Naive thymus-derived CD4-positive, alpha-beta T cell (primary cell): ENCODE measurements at regions not wholly inside any gene's neighbourhood (a gene's known extent, or its start where the extent isn't known, plus 50 kb on each side); places are given as distances from the start of the nearest gene placed in this dataset.

Source experiments
- ATAC-seq: fragments of 150-1000 bp; cut with Tn5 transposase; 2 replicates; pipeline ENCODE4 v1.10.0; 2021; ENCODE audit warnings: mild to moderate bottlenecking, moderate library complexity
- CTCF ChIA-PET: fragments of 350-600 bp; sonication (Branson Sonifier 250); formaldehyde crosslinking; loops from one replicate; lab custom pipeline; 2021; ENCODE audit warnings: antibody characterized with exemption; lab: Charles Lee
- POLR2A ChIA-PET: fragments of 350-600 bp; sonication (Branson Sonifier 250); formaldehyde crosslinking; loops from one replicate; lab custom pipeline; 2021; ENCODE audit warnings: antibody characterized with exemption, inconsistent platforms; lab: Charles Lee
- DNase-seq, 9 donors: peaks; one replicate each; pipeline versions ENCODE4 v3.0.0 to v3.0.0-alpha.2; 2020 to 2022; ENCODE audit warnings: mixed read lengths in 1 of 9
- H3K27ac ChIP-seq: one replicate; pipeline ENCODE4 v1.7.0; 2013; ENCODE audit warnings: mild to moderate bottlenecking, low read depth, low read length, moderate library complexity
- H3K27me3 ChIP-seq, 2 donors: one replicate each; pipeline ENCODE4 v1.7.0; 2013; ENCODE audit warnings: low read length in 2 of 2, mild to moderate bottlenecking in 2 of 2, moderate library complexity in 2 of 2; ENCODE audit not compliant: control insufficient read depth in 2 of 2, insufficient read depth in 2 of 2
- H3K36me3 ChIP-seq, 3 experiments: 1 replicate in 2 of 3; 2 replicates in 1 of 3; pipeline ENCODE4 v1.7.0; 2013; ENCODE audit warnings: low read length in 3 of 3, mild to moderate bottlenecking in 3 of 3, moderate library complexity in 1 of 3; ENCODE audit not compliant: insufficient read depth in 3 of 3, control insufficient read depth in 2 of 3
- H3K4me1 ChIP-seq, 2 donors: one replicate each; pipeline ENCODE4 v1.7.0; 2013; ENCODE audit warnings: low read length in 2 of 2, mild to moderate bottlenecking in 2 of 2, moderate library complexity in 1 of 2; ENCODE audit not compliant: control insufficient read depth in 2 of 2, insufficient read depth in 2 of 2
- H3K4me3 ChIP-seq: 2 replicates; pipeline ENCODE4 v1.7.0; 2013; ENCODE audit warnings: mild to moderate bottlenecking, low read length
- H3K9me3 ChIP-seq, 3 experiments: 1 replicate in 2 of 3; 2 replicates in 1 of 3; pipeline ENCODE4 v1.7.0; 2013; ENCODE audit warnings: low read length in 3 of 3; ENCODE audit not compliant: control insufficient read depth in 2 of 3
- H3K27ac Mint-ChIP-seq, 9 donors: one replicate each; pipeline ENCODE4 v1.8.0; 2020 to 2022; ENCODE audit warnings: mixed read lengths in 9 of 9, mild to moderate bottlenecking in 8 of 9, moderate library complexity in 5 of 9, inconsistent platforms in 2 of 9
- H3K27me3 Mint-ChIP-seq, 5 donors: one replicate each; pipeline ENCODE4 v1.8.0; 2021 to 2022; ENCODE audit warnings: mixed read lengths in 5 of 5, mild to moderate bottlenecking in 1 of 5
- H3K36me3 Mint-ChIP-seq, 5 donors: one replicate each; pipeline ENCODE4 v1.8.0; 2020 to 2022; ENCODE audit warnings: mixed read lengths in 5 of 5, mild to moderate bottlenecking in 3 of 5, inconsistent platforms in 1 of 5
- H3K4me1 Mint-ChIP-seq, 7 donors: one replicate each; pipeline ENCODE4 v1.8.0; 2020 to 2022; ENCODE audit warnings: mixed read lengths in 7 of 7, mild to moderate bottlenecking in 3 of 7, inconsistent platforms in 1 of 7
- H3K4me3 Mint-ChIP-seq, 10 donors: one replicate each; pipeline ENCODE4 v1.8.0; 2020 to 2022; ENCODE audit warnings: mild to moderate bottlenecking in 10 of 10, mixed read lengths in 10 of 10, moderate library complexity in 6 of 10, inconsistent platforms in 2 of 10
- H3K9me3 Mint-ChIP-seq, 11 donors: one replicate each; pipeline ENCODE4 v1.8.0; 2020 to 2022; ENCODE audit warnings: mixed read lengths in 11 of 11, mild to moderate bottlenecking in 4 of 11, inconsistent platforms in 1 of 11, moderate library complexity in 1 of 11
- intact Hi-C, 2 donors: fragments of 100-400 bp; cut with micrococcal nuclease; formaldehyde crosslinking; loops; one replicate each; pipeline ENCODE4 v1.15.1; 2023

DNA sequence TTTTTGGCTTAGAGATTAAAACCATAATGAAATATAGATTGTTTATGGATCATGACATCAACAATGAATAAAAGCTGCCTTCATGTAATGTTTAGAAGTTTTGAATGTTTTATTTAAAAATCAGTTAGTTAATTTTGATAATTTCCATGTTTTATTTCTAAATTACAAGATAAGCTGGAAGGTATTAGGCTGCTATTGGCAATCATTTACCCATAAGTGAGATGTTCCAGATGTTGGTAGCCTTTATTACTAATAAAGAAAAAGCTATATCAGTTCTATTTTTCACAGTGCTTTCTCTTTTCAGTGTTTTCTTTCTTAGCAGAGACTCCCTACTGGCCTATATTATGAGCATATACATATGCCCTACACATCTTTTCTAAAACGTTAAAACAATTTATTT lies 347.0 kb downstream of the CSNK1G3 start:
- H3K36me3 Mint-ChIP-seq, result no peaks in the 10 kb centered on the region
- Histone ChIP-seq H3K9me3 (no peaks in the 10 kb centered on the region), H3K27ac (no peak overlapping the region), H3K4me1 (no peaks in the 10 kb centered on the region), H3K27me3 (no peaks in the 10 kb centered on the region), H3K36me3 (no peaks in the 10 kb centered on the region), H3K4me3 (no peak overlapping the region)
- no peaks in the 10 kb centered on the region for H3K4me1 Mint-ChIP-seq
- DNase-seq (no peak), ATAC-seq (no peak)
- intact Hi-C loops, result no loop called here
- H3K9me3 Mint-ChIP-seq, result peaks cover 0 to 10% (median 0%) of the 10 kb centered on the region in 11 donors
- H3K4me3 Mint-ChIP-seq, result no peak overlapping the region
- ChIA-PET CTCF (no interaction called here), POLR2A (no interaction called here)
- H3K27ac Mint-ChIP-seq, result no peak overlapping the region
- H3K27me3 Mint-ChIP-seq, result no peaks in the 10 kb centered on the region

DNA sequence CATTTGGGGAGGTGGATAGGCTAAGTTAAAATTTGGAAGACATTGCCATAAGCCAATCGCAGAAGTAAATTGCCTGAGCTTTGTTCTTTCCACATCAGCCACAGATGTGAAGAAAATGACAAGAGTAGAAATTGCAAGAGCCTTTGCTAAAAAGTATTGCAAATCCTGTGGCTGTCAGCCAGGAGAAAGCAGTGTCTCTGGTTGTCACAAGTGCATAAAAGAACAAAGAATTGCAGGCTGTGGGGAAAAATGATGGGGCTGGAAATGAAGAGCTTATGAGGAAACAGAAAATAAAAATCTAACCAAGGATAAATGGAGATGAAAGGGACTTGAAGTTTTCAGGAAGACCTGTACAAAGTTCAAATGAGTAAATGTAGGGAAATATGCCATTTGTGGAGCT lies 344.8 kb downstream of the CSNK1G3 start:
- H3K27ac Mint-ChIP-seq, result no peak overlapping the region
- CTCF ChIA-PET, result no interaction called here
- H3K27ac ChIP-seq, result no peak overlapping the region
- peaks cover 0 to 10% (median 0%) of the 10 kb centered on the region in 11 donors for H3K9me3 Mint-ChIP-seq
- H3K27me3 Mint-ChIP-seq, result no peaks in the 10 kb centered on the region
- no peak overlapping the region for H3K4me3 ChIP-seq
- no peak overlapping the region for H3K4me3 Mint-ChIP-seq
- no peaks in the 10 kb centered on the region for H3K4me1 Mint-ChIP-seq
- H3K9me3 ChIP-seq, result no peaks in the 10 kb centered on the region
- DNase-seq (no peak), ATAC-seq (no peak)
- H3K36me3 ChIP-seq, result no peaks in the 10 kb centered on the region
- intact Hi-C loops, result no loop called here
- POLR2A ChIA-PET, result no interaction called here
- no peaks in the 10 kb centered on the region for H3K4me1 ChIP-seq
- H3K27me3 ChIP-seq, result no peaks in the 10 kb centered on the region
- no peaks in the 10 kb centered on the region for H3K36me3 Mint-ChIP-seq

DNA sequence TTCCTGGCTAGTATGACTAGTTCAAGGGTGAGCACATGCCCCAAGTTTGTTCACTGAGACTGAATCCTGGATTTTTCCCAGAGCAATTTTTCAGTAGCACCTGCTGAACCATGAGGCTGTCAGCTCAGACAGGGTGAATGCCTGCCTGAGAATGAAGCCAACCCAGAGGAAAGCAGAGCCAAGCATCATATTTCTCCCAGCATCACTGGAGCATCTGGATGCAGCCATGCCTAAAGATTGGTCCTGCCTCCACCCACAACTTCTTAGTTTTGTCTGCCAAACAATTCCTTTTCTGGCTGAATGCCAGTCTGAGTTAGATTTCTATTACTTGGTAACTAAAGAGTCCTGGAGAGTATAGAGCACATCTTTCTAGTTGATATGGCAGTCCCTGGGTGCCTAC lies 343.6 kb downstream of the CSNK1G3 start:
- Mint-ChIP-seq H3K27ac (no peak overlapping the region), H3K4me3 (no peak overlapping the region), H3K9me3 (peaks cover 0 to 7% (median 3%) of the 10 kb centered on the region in 11 donors), H3K4me1 (no peaks in the 10 kb centered on the region), H3K36me3 (no peaks in the 10 kb centered on the region), H3K27me3 (no peaks in the 10 kb centered on the region)
- intact Hi-C loops, result no loop called here
- Histone ChIP-seq H3K4me3 (no peak overlapping the region), H3K4me1 (no peaks in the 10 kb centered on the region), H3K36me3 (no peaks in the 10 kb centered on the region), H3K27me3 (no peaks in the 10 kb centered on the region), H3K9me3 (no peaks in the 10 kb centered on the region), H3K27ac (no peak overlapping the region)
- POLR2A ChIA-PET, result no interaction called here
- no peak for ATAC-seq
- CTCF ChIA-PET, result no interaction called here
- no peak for DNase-seq

- H3K27ac Mint-ChIP-seq, result no peak overlapping the region
- H3K4me1 ChIP-seq, result no peaks in the 10 kb centered on the region
- H3K9me3 ChIP-seq, result no peaks in the 10 kb centered on the region
- no peaks in the 10 kb centered on the region for H3K36me3 Mint-ChIP-seq
- intact Hi-C loops, result no loop called here
- H3K27me3 ChIP-seq, result no peaks in the 10 kb centered on the region
- no peaks in the 10 kb centered on the region for H3K36me3 ChIP-seq
- H3K27me3 Mint-ChIP-seq, result no peaks in the 10 kb centered on the region
- ATAC-seq, result no peak
- H3K4me3 ChIP-seq, result no peak overlapping the region
- CTCF ChIA-PET, result no interaction called here
- no peak overlapping the region for H3K4me3 Mint-ChIP-seq
- peaks cover 0 to 2% (median 0%) of the 10 kb centered on the region in 7 donors for H3K4me1 Mint-ChIP-seq
- no peak for DNase-seq
- H3K27ac ChIP-seq, result no peak overlapping the region
- H3K9me3 Mint-ChIP-seq, result peaks cover 0 to 20% (median 0%) of the 10 kb centered on the region in 11 donors
- POLR2A ChIA-PET, result no interaction called here
Observed at GRCh38 chr5:123845356-123846100, 333.6 kb downstream of the CSNK1G3 start.

- Mint-ChIP-seq H3K9me3 (peaks cover 0 to 17% (median 0%) of the 10 kb centered on the region in 11 donors), H3K27ac (no peak overlapping the region), H3K4me3 (no peak overlapping the region), H3K36me3 (no peaks in the 10 kb centered on the region), H3K27me3 (no peaks in the 10 kb centered on the region), H3K4me1 (peaks cover 0 to 2% (median 0%) of the 10 kb centered on the region in 7 donors)
- H3K27ac ChIP-seq, result no peak overlapping the region
- H3K27me3 ChIP-seq, result no peaks in the 10 kb centered on the region
- CTCF ChIA-PET, result no interaction called here
- intact Hi-C loops, result no loop called here
- DNase-seq (no peak), ATAC-seq (no peak)
- no peaks in the 10 kb centered on the region for H3K36me3 ChIP-seq
- no peaks in the 10 kb centered on the region for H3K4me1 ChIP-seq
- H3K4me3 ChIP-seq, result no peak overlapping the region
- H3K9me3 ChIP-seq, result no peaks in the 10 kb centered on the region
- POLR2A ChIA-PET, result no interaction called here
Observed at GRCh38 chr5:123844873-123845272, 332.9 kb downstream of the CSNK1G3 start.

DNA sequence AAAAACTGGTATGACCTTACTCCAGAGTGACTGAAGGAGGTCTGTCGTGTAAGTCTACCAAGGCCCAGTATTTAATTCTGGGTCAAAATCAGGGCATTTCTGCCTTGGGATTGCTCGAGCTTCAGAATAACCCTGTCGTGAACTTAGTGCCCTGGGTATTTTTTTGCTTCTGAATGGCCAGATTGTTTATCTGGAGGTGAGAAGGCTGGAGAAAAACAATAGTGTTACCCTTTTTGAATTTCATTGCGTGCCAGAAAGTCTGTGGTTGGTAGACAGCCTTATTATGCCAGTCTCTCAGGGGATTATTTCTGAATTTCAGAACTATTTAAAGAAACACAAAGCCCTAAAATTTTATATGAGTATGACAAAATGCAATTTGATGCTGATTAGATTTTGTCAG lies 323.4 kb downstream of the CSNK1G3 start:
- no peaks in the 10 kb centered on the region for H3K36me3 Mint-ChIP-seq
- no peak for ATAC-seq
- ChIA-PET CTCF (no interaction called here), POLR2A (no interaction called here)
- no peaks in the 10 kb centered on the region for H3K27me3 Mint-ChIP-seq
- intact Hi-C loops, result no loop called here
- Histone ChIP-seq H3K4me1 (no peaks in the 10 kb centered on the region), H3K27ac (no peak overlapping the region), H3K9me3 (no peaks in the 10 kb centered on the region), H3K4me3 (no peak overlapping the region), H3K36me3 (no peaks in the 10 kb centered on the region), H3K27me3 (no peaks in the 10 kb centered on the region)
- no peaks in the 10 kb centered on the region for H3K4me1 Mint-ChIP-seq
- no peak overlapping the region for H3K27ac Mint-ChIP-seq
- DNase-seq, result no peak
- peaks cover 0 to 22% (median 3%) of the 10 kb centered on the region in 11 donors for H3K9me3 Mint-ChIP-seq
- no peak overlapping the region for H3K4me3 Mint-ChIP-seq

- Mint-ChIP-seq H3K4me1 (no peaks in the 10 kb centered on the region), H3K27ac (no peak overlapping the region), H3K4me3 (no peak overlapping the region), H3K9me3 (peaks cover 0 to 37% (median 0%) of the 10 kb centered on the region in 11 donors), H3K27me3 (no peaks in the 10 kb centered on the region), H3K36me3 (no peaks in the 10 kb centered on the region)
- Histone ChIP-seq H3K27ac (no peak overlapping the region), H3K9me3 (no peaks in the 10 kb centered on the region), H3K36me3 (no peaks in the 10 kb centered on the region), H3K4me1 (no peaks in the 10 kb centered on the region), H3K27me3 (no peaks in the 10 kb centered on the region), H3K4me3 (no peak overlapping the region)
- CTCF ChIA-PET, result no interaction called here
- DNase-seq, result no peak
- POLR2A ChIA-PET, result no interaction called here
- intact Hi-C loops, result no loop called here
- ATAC-seq, result no peak
Observed at GRCh38 chr5:123830575-123830974, 318.6 kb downstream of the CSNK1G3 start.
